ENCODE measurements at regions not wholly inside any gene's neighbourhood (a gene's known extent, or its start where the extent isn't known, plus 50 kb on each side); places are given as distances from the start of the nearest gene placed in this dataset.

GRCh38 chr2:126823951-126824350 lies 74.7 kb upstream of the TEX51 start (continued):
- TF ChIP-seq, protein P1, sequence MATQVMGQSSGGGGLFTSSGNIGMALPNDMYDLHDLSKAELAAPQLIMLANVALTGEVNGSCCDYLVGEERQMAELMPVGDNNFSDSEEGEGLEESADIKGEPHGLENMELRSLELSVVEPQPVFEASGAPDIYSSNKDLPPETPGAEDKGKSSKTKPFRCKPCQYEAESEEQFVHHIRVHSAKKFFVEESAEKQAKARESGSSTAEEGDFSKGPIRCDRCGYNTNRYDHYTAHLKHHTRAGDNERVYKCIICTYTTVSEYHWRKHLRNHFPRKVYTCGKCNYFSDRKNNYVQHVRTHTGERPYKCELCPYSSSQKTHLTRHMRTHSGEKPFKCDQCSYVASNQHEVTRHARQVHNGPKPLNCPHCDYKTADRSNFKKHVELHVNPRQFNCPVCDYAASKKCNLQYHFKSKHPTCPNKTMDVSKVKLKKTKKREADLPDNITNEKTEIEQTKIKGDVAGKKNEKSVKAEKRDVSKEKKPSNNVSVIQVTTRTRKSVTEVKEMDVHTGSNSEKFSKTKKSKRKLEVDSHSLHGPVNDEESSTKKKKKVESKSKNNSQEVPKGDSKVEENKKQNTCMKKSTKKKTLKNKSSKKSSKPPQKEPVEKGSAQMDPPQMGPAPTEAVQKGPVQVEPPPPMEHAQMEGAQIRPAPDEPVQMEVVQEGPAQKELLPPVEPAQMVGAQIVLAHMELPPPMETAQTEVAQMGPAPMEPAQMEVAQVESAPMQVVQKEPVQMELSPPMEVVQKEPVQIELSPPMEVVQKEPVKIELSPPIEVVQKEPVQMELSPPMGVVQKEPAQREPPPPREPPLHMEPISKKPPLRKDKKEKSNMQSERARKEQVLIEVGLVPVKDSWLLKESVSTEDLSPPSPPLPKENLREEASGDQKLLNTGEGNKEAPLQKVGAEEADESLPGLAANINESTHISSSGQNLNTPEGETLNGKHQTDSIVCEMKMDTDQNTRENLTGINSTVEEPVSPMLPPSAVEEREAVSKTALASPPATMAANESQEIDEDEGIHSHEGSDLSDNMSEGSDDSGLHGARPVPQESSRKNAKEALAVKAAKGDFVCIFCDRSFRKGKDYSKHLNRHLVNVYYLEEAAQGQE (IDR thresholded peaks at IDR 0.05; ENCODE audit: unreplicated experiment) = no peak
- no peak for TF ChIP-seq STAT1 (IDR thresholded peaks at IDR 0.05; ENCODE audit: unreplicated experiment)
- TF ChIP-seq ZNF114 (CRISPR knock-in tag; IDR thresholded peaks at IDR 0.05) = no peak

- H3F3A ChIP-seq (replicated peaks; ENCODE audit: low read depth) = no peaks in the 10 kb centered on the region
- H4K20me1 ChIP-seq (replicated peaks; ENCODE audit: insufficient read depth) = no peaks in the 10 kb centered on the region
- peaks cover 9% of the 10 kb centered on the region for H3K4me1 Mint-ChIP-seq
- no peak for ATAC-seq
- no peak for DNase-seq (ENCODE audit: low spot score)
- H3K9me2 ChIP-seq (ENCODE audit: insufficient read depth) = peaks cover 6% of the 10 kb centered on the region; the same call in 1 of the 2 replicates
- peaks cover 7% of the 10 kb centered on the region; the same call in 1 of the 2 replicates for H3K4me1 ChIP-seq (ENCODE audit: insufficient read depth)
- H3K27me3 ChIP-seq (ENCODE audit: insufficient read depth) = no peaks in the 10 kb centered on the region
- H3K27ac ChIP-seq (ENCODE audit: low read depth) = no peak overlapping the region
- H3K36me3 Mint-ChIP-seq (ENCODE audit: low read depth) = no peaks in the 10 kb centered on the region
- H3K4me3 Mint-ChIP-seq = no peak overlapping the region
- no peak overlapping the region for H2AFZ ChIP-seq
- H3K79me2 ChIP-seq (replicated peaks; ENCODE audit: insufficient read depth) = no peaks in the 10 kb centered on the region
- TF ChIP-seq ZNF114 (CRISPR knock-in tag; IDR thresholded peaks at IDR 0.05) = no peak
- no peak overlapping the region for H3K4me2 ChIP-seq
- no peaks in the 10 kb centered on the region; the same call in 2 of the 3 replicates for H3K9me3 Mint-ChIP-seq
- no peak overlapping the region for H3K27ac Mint-ChIP-seq
- H3K27me3 Mint-ChIP-seq (ENCODE audit: insufficient read depth, low read depth, poor library complexity) = peaks cover 4% of the 10 kb centered on the region
- H3K36me3 ChIP-seq (ENCODE audit: insufficient read depth) = no peaks in the 10 kb centered on the region
- H3K4me3 ChIP-seq = no peak overlapping the region
Observed at GRCh38 chr2:126824663-126825062, 74.0 kb upstream of the TEX51 start.

- Mint-ChIP-seq H3K4me1 (peaks cover 9% of the 10 kb centered on the region), H3K27ac (no peak overlapping the region), H3K27me3 (ENCODE audit: insufficient read depth, low read depth, poor library complexity) (peaks cover 4% of the 10 kb centered on the region), H3K4me3 (no peak overlapping the region), H3K9me3 (no peaks in the 10 kb centered on the region), H3K36me3 (ENCODE audit: low read depth) (no peaks in the 10 kb centered on the region)
- DNase-seq (ENCODE audit: low spot score) (no peak), ATAC-seq (no peak)
- no peak overlapping the region for H3K4me3 ChIP-seq
- no peaks in the 10 kb centered on the region for H3K36me3 ChIP-seq (ENCODE audit: insufficient read depth)
- H3K27ac ChIP-seq (ENCODE audit: low read depth) = no peak overlapping the region
- no peak overlapping the region for H2AFZ ChIP-seq
- H3K4me1 ChIP-seq (ENCODE audit: insufficient read depth) = peaks cover 7% of the 10 kb centered on the region; the same call in 1 of the 2 replicates
- no peaks in the 10 kb centered on the region for H3F3A ChIP-seq (replicated peaks; ENCODE audit: low read depth)
- H3K27me3 ChIP-seq (ENCODE audit: insufficient read depth) = no peaks in the 10 kb centered on the region
- no peak overlapping the region for H3K4me2 ChIP-seq
- no peaks in the 10 kb centered on the region for H3K79me2 ChIP-seq (replicated peaks; ENCODE audit: insufficient read depth)
- no peaks in the 10 kb centered on the region for H4K20me1 ChIP-seq (replicated peaks; ENCODE audit: insufficient read depth)
- peaks cover 5% of the 10 kb centered on the region; the same call in 1 of the 2 replicates for H3K9me2 ChIP-seq (ENCODE audit: insufficient read depth)
- TF ChIP-seq STAT1 (IDR thresholded peaks at IDR 0.05; ENCODE audit: unreplicated experiment) (no peak), JUNB (IDR thresholded peaks at IDR 0.05; ENCODE audit: unreplicated experiment) (no peak)
- TF ChIP-seq, protein P2, sequence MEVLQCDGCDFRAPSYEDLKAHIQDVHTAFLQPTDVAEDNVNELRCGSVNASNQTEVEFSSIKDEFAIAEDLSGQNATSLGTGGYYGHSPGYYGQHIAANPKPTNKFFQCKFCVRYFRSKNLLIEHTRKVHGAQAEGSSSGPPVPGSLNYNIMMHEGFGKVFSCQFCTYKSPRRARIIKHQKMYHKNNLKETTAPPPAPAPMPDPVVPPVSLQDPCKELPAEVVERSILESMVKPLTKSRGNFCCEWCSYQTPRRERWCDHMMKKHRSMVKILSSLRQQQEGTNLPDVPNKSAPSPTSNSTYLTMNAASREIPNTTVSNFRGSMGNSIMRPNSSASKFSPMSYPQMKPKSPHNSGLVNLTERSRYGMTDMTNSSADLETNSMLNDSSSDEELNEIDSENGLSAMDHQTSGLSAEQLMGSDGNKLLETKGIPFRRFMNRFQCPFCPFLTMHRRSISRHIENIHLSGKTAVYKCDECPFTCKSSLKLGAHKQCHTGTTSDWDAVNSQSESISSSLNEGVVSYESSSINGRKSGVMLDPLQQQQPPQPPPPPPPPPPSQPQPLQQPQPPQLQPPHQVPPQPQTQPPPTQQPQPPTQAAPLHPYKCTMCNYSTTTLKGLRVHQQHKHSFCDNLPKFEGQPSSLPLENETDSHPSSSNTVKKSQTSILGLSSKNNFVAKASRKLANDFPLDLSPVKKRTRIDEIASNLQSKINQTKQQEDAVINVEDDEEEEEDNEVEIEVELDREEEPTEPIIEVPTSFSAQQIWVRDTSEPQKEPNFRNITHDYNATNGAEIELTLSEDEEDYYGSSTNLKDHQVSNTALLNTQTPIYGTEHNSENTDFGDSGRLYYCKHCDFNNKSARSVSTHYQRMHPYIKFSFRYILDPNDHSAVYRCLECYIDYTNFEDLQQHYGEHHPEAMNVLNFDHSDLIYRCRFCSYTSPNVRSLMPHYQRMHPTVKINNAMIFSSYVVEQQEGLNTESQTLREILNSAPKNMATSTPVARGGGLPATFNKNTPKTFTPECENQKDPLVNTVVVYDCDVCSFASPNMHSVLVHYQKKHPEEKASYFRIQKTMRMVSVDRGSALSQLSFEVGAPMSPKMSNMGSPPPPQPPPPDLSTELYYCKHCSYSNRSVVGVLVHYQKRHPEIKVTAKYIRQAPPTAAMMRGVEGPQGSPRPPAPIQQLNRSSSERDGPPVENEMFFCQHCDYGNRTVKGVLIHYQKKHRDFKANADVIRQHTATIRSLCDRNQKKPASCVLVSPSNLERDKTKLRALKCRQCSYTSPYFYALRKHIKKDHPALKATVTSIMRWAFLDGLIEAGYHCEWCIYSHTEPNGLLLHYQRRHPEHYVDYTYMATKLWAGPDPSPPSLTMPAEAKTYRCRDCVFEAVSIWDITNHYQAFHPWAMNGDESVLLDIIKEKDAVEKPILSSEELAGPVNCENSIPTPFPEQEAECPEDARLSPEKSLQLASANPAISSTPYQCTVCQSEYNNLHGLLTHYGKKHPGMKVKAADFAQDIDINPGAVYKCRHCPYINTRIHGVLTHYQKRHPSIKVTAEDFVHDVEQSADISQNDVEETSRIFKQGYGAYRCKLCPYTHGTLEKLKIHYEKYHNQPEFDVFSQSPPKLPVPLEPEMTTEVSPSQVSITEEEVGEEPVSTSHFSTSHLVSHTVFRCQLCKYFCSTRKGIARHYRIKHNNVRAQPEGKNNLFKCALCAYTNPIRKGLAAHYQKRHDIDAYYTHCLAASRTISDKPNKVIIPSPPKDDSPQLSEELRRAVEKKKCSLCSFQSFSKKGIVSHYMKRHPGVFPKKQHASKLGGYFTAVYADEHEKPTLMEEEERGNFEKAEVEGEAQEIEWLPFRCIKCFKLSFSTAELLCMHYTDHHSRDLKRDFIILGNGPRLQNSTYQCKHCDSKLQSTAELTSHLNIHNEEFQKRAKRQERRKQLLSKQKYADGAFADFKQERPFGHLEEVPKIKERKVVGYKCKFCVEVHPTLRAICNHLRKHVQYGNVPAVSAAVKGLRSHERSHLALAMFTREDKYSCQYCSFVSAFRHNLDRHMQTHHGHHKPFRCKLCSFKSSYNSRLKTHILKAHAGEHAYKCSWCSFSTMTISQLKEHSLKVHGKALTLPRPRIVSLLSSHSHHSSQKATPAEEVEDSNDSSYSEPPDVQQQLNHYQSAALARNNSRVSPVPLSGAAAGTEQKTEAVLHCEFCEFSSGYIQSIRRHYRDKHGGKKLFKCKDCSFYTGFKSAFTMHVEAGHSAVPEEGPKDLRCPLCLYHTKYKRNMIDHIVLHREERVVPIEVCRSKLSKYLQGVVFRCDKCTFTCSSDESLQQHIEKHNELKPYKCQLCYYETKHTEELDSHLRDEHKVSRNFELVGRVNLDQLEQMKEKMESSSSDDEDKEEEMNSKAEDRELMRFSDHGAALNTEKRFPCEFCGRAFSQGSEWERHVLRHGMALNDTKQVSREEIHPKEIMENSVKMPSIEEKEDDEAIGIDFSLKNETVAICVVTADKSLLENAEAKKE (CRISPR knock-in tag; IDR thresholded peaks at IDR 0.05) = no peak
Observed at GRCh38 chr2:126825316-126825715, 73.4 kb upstream of the TEX51 start.
